Endodermal cell (in vitro differentiated cells): ENCODE measurements at regions not wholly inside any gene's neighbourhood (a gene's known extent, or its start where the extent isn't known, plus 50 kb on each side); places are given as distances from the start of the nearest gene placed in this dataset.

ENCODE experiments used
- DNase-seq: peaks from one replicate; pipeline ENCODE4 v3.0.0-alpha.2; 2017
- H3K27ac ChIP-seq: 2 replicates; pipeline ENCODE4 v1.5.1; 2013; ENCODE audit warnings: mild to moderate bottlenecking, low read depth, low read length, moderate library complexity
- H3K27me3 ChIP-seq: 2 replicates; pipeline ENCODE4 v1.6.1; 2013; ENCODE audit warnings: mild to moderate bottlenecking, low read length, moderate library complexity; ENCODE audit not compliant: insufficient read depth, control insufficient read depth, poor library complexity, severe bottlenecking
- H3K36me3 ChIP-seq: 2 replicates; pipeline ENCODE4 v1.7.0; 2013; ENCODE audit warnings: mild to moderate bottlenecking, low read length, moderate library complexity; ENCODE audit not compliant: control insufficient read depth, insufficient read depth
- H3K4me1 ChIP-seq: one replicate; pipeline ENCODE4 v1.7.0; 2013; ENCODE audit warnings: low read length; ENCODE audit not compliant: control insufficient read depth, insufficient read depth
- H3K4me3 ChIP-seq: 2 replicates; pipeline ENCODE4 v1.5.1; 2013; ENCODE audit warnings: mild to moderate bottlenecking, low read length, moderate library complexity
- H3K9ac ChIP-seq: 2 replicates; pipeline ENCODE4 v1.6.1; 2013; ENCODE audit warnings: mild to moderate bottlenecking, low read length, moderate library complexity; ENCODE audit not compliant: poor library complexity, severe bottlenecking; ENCODE audit errors: extremely low read depth
- H3K9me3 ChIP-seq: 2 replicates; pipeline ENCODE4 v1.6.1; 2013; ENCODE audit warnings: mild to moderate bottlenecking, low read length, moderate library complexity; ENCODE audit not compliant: control insufficient read depth
- H3K27ac Mint-ChIP-seq: 2 replicates; pipeline ENCODE4 v1.8.0; 2020; ENCODE audit warnings: mixed read lengths
- H3K27me3 Mint-ChIP-seq: 2 replicates; pipeline ENCODE4 v1.8.0; 2021; ENCODE audit warnings: mild to moderate bottlenecking, mixed read lengths; ENCODE audit not compliant: insufficient read depth
- H3K36me3 Mint-ChIP-seq: 2 replicates; pipeline ENCODE4 v1.8.0; 2020; ENCODE audit warnings: low read depth, mixed read lengths
- H3K4me1 Mint-ChIP-seq: 2 replicates; pipeline ENCODE4 v1.8.0; 2020; ENCODE audit warnings: mixed read lengths
- H3K4me3 Mint-ChIP-seq: 2 replicates; pipeline ENCODE4 v1.8.0; 2020; ENCODE audit warnings: mild to moderate bottlenecking, moderate library complexity, mixed read lengths
- H3K9me3 Mint-ChIP-seq: 2 replicates; pipeline ENCODE4 v1.8.0; 2020; ENCODE audit warnings: mild to moderate bottlenecking, mixed read lengths
- CTCF ChIP-seq: fragments of 200-600 bp; sonication (generic); conservative IDR thresholded peaks from 2 replicates; pipeline ENCODE4 v1.5.0; 2021; ENCODE audit warnings: antibody characterized with exemption, mild to moderate bottlenecking
- WGBS, 2 experiments: methylation state at CpG; one replicate each; pipeline versions ENCODE4 v1.1.5 to v1.1.7; 2013; ENCODE audit warnings: missing lambda C conversion rate in 2 of 2, mixed read lengths in 1 of 2; ENCODE audit not compliant: insufficient coverage in 1 of 2, insufficient read length in 1 of 2; 5-methylcytosine and 5-hydroxymethylcytosine counted together

DNA sequence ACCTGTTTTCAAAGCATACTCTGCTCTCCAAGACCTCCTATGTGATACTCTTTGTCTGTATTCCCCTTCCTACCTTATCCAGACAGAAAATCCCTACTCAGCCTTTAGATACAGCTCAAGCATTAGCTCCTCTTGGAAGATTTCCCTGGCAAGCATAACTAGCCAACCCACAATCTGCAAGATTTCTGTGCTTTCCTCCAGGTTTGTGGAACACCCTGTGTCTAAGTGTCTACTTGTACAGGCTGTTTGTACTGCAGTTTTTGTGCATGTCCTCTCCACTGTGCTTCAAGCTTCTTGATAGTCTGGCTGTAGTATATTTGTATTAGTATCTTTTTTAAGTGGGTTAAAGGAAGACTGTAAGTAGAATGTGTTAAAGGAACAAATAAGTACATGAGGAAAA lies 203.7 kb downstream of the RFC3 start:
- H3K27me3 Mint-ChIP-seq: no peaks in the 10 kb centered on the region

GRCh38 chr13:34025746-34026145 lies 207.8 kb downstream of the RFC3 start:
- Histone ChIP-seq H3K4me1 (no peaks in the 10 kb centered on the region), H3K9ac (no peak overlapping the region), H3K9me3 (peaks cover 20% of the 10 kb centered on the region), H3K27ac (no peak overlapping the region), H3K4me3 (no peak overlapping the region), H3K36me3 (no peaks in the 10 kb centered on the region), H3K27me3 (no peaks in the 10 kb centered on the region)
- 80 to 96% methylated on average over 1 of the region's 1 CpG for WGBS, 2 experiments
- Mint-ChIP-seq H3K27ac (no peak overlapping the region), H3K4me1 (no peaks in the 10 kb centered on the region), H3K9me3 (peaks cover 38% of the 10 kb centered on the region), H3K4me3 (no peak overlapping the region), H3K27me3 (no peaks in the 10 kb centered on the region), H3K36me3 (no peaks in the 10 kb centered on the region)
- no peak for DNase-seq
- TF ChIP-seq CTCF: no peak

More for the DNA sequence above, 203.7 kb downstream of the RFC3 start:
- Histone ChIP-seq H3K27ac (no peak overlapping the region), H3K4me1 (no peaks in the 10 kb centered on the region), H3K27me3 (no peaks in the 10 kb centered on the region), H3K36me3 (no peaks in the 10 kb centered on the region), H3K9ac (no peak overlapping the region), H3K4me3 (no peak overlapping the region), H3K9me3 (peaks cover 7% of the 10 kb centered on the region)
- H3K36me3 Mint-ChIP-seq: no peaks in the 10 kb centered on the region
- no peak for TF ChIP-seq CTCF
- no peak overlapping the region for H3K27ac Mint-ChIP-seq
- no peak for DNase-seq
- no peak overlapping the region for H3K4me3 Mint-ChIP-seq
- H3K4me1 Mint-ChIP-seq: no peaks in the 10 kb centered on the region
- peaks cover 21% of the 10 kb centered on the region for H3K9me3 Mint-ChIP-seq

DNA sequence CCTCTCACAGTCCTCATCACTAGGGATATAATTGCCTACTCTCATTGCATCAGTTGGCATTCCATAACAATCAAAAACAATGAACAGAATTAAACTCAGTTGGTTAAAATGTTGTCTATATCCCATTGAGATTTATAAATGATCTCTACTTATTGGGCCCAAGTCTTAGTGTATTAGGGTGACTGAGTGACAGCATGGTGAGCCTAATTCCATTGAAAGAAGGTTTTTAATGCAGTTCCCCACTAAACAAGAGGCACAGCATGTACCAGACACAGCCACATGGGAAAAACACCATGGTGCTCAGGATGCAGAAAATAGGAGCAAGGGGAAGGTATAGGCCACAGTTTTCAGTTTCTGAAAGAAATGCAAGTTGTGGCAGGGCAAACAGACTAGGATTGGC lies 208.4 kb downstream of the RFC3 start:
- peaks cover 34% of the 10 kb centered on the region for H3K9me3 Mint-ChIP-seq
- no peaks in the 10 kb centered on the region for H3K36me3 ChIP-seq

More for the DNA sequence above, 208.4 kb downstream of the RFC3 start:
- Mint-ChIP-seq H3K27ac (no peak overlapping the region), H3K4me3 (no peak overlapping the region), H3K27me3 (no peaks in the 10 kb centered on the region), H3K36me3 (no peaks in the 10 kb centered on the region), H3K4me1 (no peaks in the 10 kb centered on the region)
- H3K9ac ChIP-seq: no peak overlapping the region
- no peak overlapping the region for H3K4me3 ChIP-seq
- DNase-seq: no peak
- H3K9me3 ChIP-seq: peaks cover 20% of the 10 kb centered on the region
- H3K27me3 ChIP-seq: no peaks in the 10 kb centered on the region
- no peak overlapping the region for H3K27ac ChIP-seq
- no peaks in the 10 kb centered on the region for H3K4me1 ChIP-seq
- TF ChIP-seq CTCF: no peak
